H9 (cell line): ENCODE measurements at regions not wholly inside any gene's neighbourhood (a gene's known extent, or its start where the extent isn't known, plus 50 kb on each side); places are given as distances from the start of the nearest gene placed in this dataset.

ENCODE experiments used
- DNase-seq: peaks from one replicate; pipeline ENCODE4 v3.0.0-alpha.2; 2017
- H2AFZ ChIP-seq: one replicate; pipeline ENCODE4 v1.6.1; 2013; ENCODE audit warnings: mild to moderate bottlenecking, low read length, control low read depth, moderate library complexity
- H2AK5ac ChIP-seq: 2 replicates; pipeline ENCODE4 v1.6.1; 2013; ENCODE audit warnings: low read length, control low read depth, mixed read lengths; ENCODE audit not compliant: insufficient read length
- H2BK120ac ChIP-seq: one replicate; pipeline ENCODE4 v1.6.1; 2013; ENCODE audit warnings: low read depth, mild to moderate bottlenecking, low read length, control low read depth, inconsistent platforms; ENCODE audit not compliant: poor library complexity, severe bottlenecking
- H2BK12ac ChIP-seq: 2 replicates; pipeline ENCODE4 v1.6.1; 2013; ENCODE audit warnings: low read length, control low read depth, mixed read lengths, low read depth; ENCODE audit not compliant: insufficient read length
- H2BK15ac ChIP-seq: 2 replicates; pipeline ENCODE4 v1.6.1; 2013; ENCODE audit warnings: low read depth, low read length, control low read depth
- H2BK20ac ChIP-seq: one replicate; pipeline ENCODE4 v1.6.1; 2013; ENCODE audit warnings: low read depth, mild to moderate bottlenecking, low read length, control low read depth, inconsistent platforms; ENCODE audit not compliant: poor library complexity, severe bottlenecking
- H2BK5ac ChIP-seq: 2 replicates; pipeline ENCODE4 v1.6.1; 2013; ENCODE audit warnings: low read length, control low read depth, mixed read lengths; ENCODE audit not compliant: insufficient read length
- H3K14ac ChIP-seq: 2 replicates; pipeline ENCODE4 v1.6.1; 2013; ENCODE audit warnings: low read length, control low read depth; ENCODE audit not compliant: insufficient read depth
- H3K18ac ChIP-seq: 2 replicates; pipeline ENCODE4 v1.6.1; 2013; ENCODE audit warnings: low read depth, mild to moderate bottlenecking, mixed read lengths, low read length, control low read depth; ENCODE audit not compliant: insufficient read length
- H3K23ac ChIP-seq: 2 replicates; pipeline ENCODE4 v1.6.1; 2013; ENCODE audit warnings: low read length, control low read depth, mixed read lengths, low read depth; ENCODE audit not compliant: insufficient read length
- H3K23me2 ChIP-seq: 2 replicates; pipeline ENCODE4 v1.6.1; 2013; ENCODE audit warnings: low read depth, mild to moderate bottlenecking, mixed read lengths, low read length, control low read depth; ENCODE audit not compliant: insufficient read length, poor library complexity, severe bottlenecking
- H3K27ac ChIP-seq: 2 replicates; pipeline ENCODE4 v1.5.1; 2013; ENCODE audit warnings: low read length, control low read depth, mixed read lengths, low read depth; ENCODE audit not compliant: insufficient read length
- H3K27me3 ChIP-seq: 2 replicates; pipeline ENCODE4 v1.6.1; 2013; ENCODE audit warnings: low read length, control low read depth, inconsistent platforms; ENCODE audit not compliant: insufficient read depth
- H3K4ac ChIP-seq: 2 replicates; pipeline ENCODE4 v1.6.1; 2013; ENCODE audit warnings: low read depth, mild to moderate bottlenecking, control low read depth, inconsistent platforms, low read length, moderate library complexity
- H3K4me1 ChIP-seq: 2 replicates; pipeline ENCODE4 v1.6.1; 2013; ENCODE audit warnings: low read length, control low read depth, inconsistent platforms; ENCODE audit not compliant: insufficient read depth
- H3K4me2 ChIP-seq: 2 replicates; pipeline ENCODE4 v1.6.1; 2013; ENCODE audit warnings: low read length, control low read depth, mixed read lengths; ENCODE audit not compliant: insufficient read length, insufficient read depth
- H3K56ac ChIP-seq: 2 replicates; pipeline ENCODE4 v1.6.1; 2013; ENCODE audit warnings: low read depth, mild to moderate bottlenecking, mixed read lengths, low read length, control low read depth; ENCODE audit not compliant: insufficient read length
- H3K79me1 ChIP-seq: 2 replicates; pipeline ENCODE4 v1.6.1; 2013; ENCODE audit warnings: low read depth, mild to moderate bottlenecking, moderate library complexity, low read length, control low read depth, inconsistent platforms; ENCODE audit not compliant: insufficient read depth, poor library complexity, severe bottlenecking
- H3K79me2 ChIP-seq: 2 replicates; pipeline ENCODE4 v1.6.1; 2013; ENCODE audit warnings: low read length, control low read depth, inconsistent platforms; ENCODE audit not compliant: insufficient read depth
- H3K9ac ChIP-seq: 2 replicates; pipeline ENCODE4 v1.6.1; 2013; ENCODE audit warnings: low read length, control low read depth, mixed read lengths; ENCODE audit not compliant: insufficient read length; ENCODE audit errors: extremely low read depth
- H3K9me3 ChIP-seq: one replicate; pipeline ENCODE4 v1.6.1; 2013; ENCODE audit warnings: low read depth, low read length, inconsistent platforms; ENCODE audit not compliant: control insufficient read depth
- H3T11ph ChIP-seq: one replicate; pipeline ENCODE4 v1.6.1; 2013; ENCODE audit warnings: mild to moderate bottlenecking, low read length, control low read depth, inconsistent platforms
- H4K20me1 ChIP-seq: one replicate; pipeline ENCODE4 v1.6.1; 2013; ENCODE audit not compliant: control insufficient read depth, insufficient read length, insufficient read depth
- H4K5ac ChIP-seq: 2 replicates; pipeline ENCODE4 v1.6.1; 2013; ENCODE audit warnings: low read depth, mild to moderate bottlenecking, mixed read lengths, low read length, control low read depth; ENCODE audit not compliant: insufficient read length
- H4K8ac ChIP-seq: replicated peaks from 2 replicates; pipeline ENCODE4 v1.6.1; 2013; ENCODE audit warnings: low read length, control low read depth, mixed read lengths, low read depth; ENCODE audit not compliant: insufficient read length
- H4K91ac ChIP-seq: 2 replicates; pipeline ENCODE4 v1.6.1; 2013; ENCODE audit warnings: low read depth, mild to moderate bottlenecking, moderate library complexity, mixed read lengths, low read length, control low read depth; ENCODE audit not compliant: insufficient read length
- H3K27ac Mint-ChIP-seq, 3 experiments: 2 replicates in 2 of 3; 3 replicates in 1 of 3; pipeline ENCODE4 v1.8.0; 2020 to 2021; ENCODE audit warnings: mixed read lengths in 3 of 3, mild to moderate bottlenecking in 1 of 3, moderate library complexity in 1 of 3
- H3K27me3 Mint-ChIP-seq: 2 replicates; pipeline ENCODE4 v1.8.0; 2021; ENCODE audit warnings: low read depth, mild to moderate bottlenecking, moderate library complexity, mixed read lengths
- H3K36me3 Mint-ChIP-seq, 3 experiments: 2 replicates in 2 of 3; 3 replicates in 1 of 3; pipeline ENCODE4 v1.8.0; 2020 to 2021; ENCODE audit warnings: low read depth in 3 of 3, mixed read lengths in 3 of 3; ENCODE audit not compliant: insufficient read depth in 1 of 3
- H3K4me1 Mint-ChIP-seq, 2 experiments: 2 replicates each; pipeline ENCODE4 v1.8.0; 2020; ENCODE audit warnings: mixed read lengths in 2 of 2
- H3K4me3 Mint-ChIP-seq, 2 experiments: 2 replicates in 1 of 2; 3 replicates in 1 of 2; pipeline ENCODE4 v1.8.0; 2020 to 2021; ENCODE audit warnings: mild to moderate bottlenecking in 2 of 2, mixed read lengths in 2 of 2, moderate library complexity in 1 of 2
- H3K9me3 Mint-ChIP-seq, 2 experiments: 2 replicates in 1 of 2; 3 replicates in 1 of 2; pipeline ENCODE4 v1.8.0; 2020; ENCODE audit warnings: mild to moderate bottlenecking in 2 of 2, mixed read lengths in 2 of 2, moderate library complexity in 1 of 2
- WGBS: extraction: QIAGEN DNeasy Blood & Tissue Kit; methylation state at CpG from one replicate; pipeline ENCODE4 v1.1.7; 2013; ENCODE audit warnings: missing lambda C conversion rate, low lambda C conversion rate, mixed read lengths; ENCODE audit not compliant: insufficient read length; ENCODE audit errors: extremely low coverage; 5-methylcytosine and 5-hydroxymethylcytosine counted together
- TF ChIP-seq, protein P1 (sequence below): fragments of 200-600 bp; sonication (generic); conservative IDR thresholded peaks from 3 replicates; pipeline ENCODE4 v1.8.0; 2021; ENCODE audit warnings: antibody characterized with exemption, mild to moderate bottlenecking

DNA sequence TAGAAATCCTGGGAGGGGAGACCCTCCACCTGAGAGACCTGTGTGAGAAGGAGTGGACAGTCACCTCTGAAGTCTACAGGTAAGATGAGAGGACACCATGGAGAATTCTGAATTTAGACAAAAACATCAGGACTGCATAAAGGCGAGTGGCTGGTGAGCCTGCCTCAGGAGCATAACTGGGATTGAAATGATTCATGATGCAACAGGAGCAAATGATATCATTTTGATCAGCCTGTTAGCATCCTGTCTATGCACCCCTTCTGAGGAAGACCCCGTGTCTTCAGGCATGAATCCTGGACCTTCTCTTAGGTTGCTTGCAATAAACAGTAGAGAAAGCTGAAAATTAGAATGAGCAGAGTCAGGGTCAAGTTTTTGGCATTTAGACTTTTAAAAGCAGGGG is 245.8 kb downstream of the ETAA1 start:
- Histone ChIP-seq H2AFZ (no peak overlapping the region), H2BK120ac (no peak overlapping the region), H3K4ac (no peak overlapping the region), H3K4me1 (no peaks in the 10 kb centered on the region), H3K23ac (no peak overlapping the region), H3K4me2 (no peak overlapping the region), H4K20me1 (no peaks in the 10 kb centered on the region), H4K91ac (no peak overlapping the region), H2BK12ac (no peak overlapping the region), H3T11ph (no peak overlapping the region), H3K27ac (no peak overlapping the region), H2BK15ac (no peak overlapping the region), H3K9me3 (no peaks in the 10 kb centered on the region), H4K5ac (no peak overlapping the region), H3K14ac (no peak overlapping the region), H3K79me2 (no peaks in the 10 kb centered on the region), H3K9ac (no peak overlapping the region), H4K8ac (no peak overlapping the region), H3K27me3 (no peaks in the 10 kb centered on the region), H3K56ac (no peak overlapping the region), H2BK5ac (no peak overlapping the region), H3K79me1 (no peaks in the 10 kb centered on the region), H3K18ac (no peak overlapping the region), H2AK5ac (no peak overlapping the region), H3K23me2 (no peaks in the 10 kb centered on the region), H2BK20ac (no peak overlapping the region)
- no peak overlapping the region for H3K27ac Mint-ChIP-seq
- peaks cover 3% of the 10 kb centered on the region for H3K27me3 Mint-ChIP-seq
- no CpG with 5 or more reads among the region's 2 CpGs for WGBS
- DNase-seq: no peak
- no peak overlapping the region for H3K4me3 Mint-ChIP-seq
- TF ChIP-seq, protein P1, sequence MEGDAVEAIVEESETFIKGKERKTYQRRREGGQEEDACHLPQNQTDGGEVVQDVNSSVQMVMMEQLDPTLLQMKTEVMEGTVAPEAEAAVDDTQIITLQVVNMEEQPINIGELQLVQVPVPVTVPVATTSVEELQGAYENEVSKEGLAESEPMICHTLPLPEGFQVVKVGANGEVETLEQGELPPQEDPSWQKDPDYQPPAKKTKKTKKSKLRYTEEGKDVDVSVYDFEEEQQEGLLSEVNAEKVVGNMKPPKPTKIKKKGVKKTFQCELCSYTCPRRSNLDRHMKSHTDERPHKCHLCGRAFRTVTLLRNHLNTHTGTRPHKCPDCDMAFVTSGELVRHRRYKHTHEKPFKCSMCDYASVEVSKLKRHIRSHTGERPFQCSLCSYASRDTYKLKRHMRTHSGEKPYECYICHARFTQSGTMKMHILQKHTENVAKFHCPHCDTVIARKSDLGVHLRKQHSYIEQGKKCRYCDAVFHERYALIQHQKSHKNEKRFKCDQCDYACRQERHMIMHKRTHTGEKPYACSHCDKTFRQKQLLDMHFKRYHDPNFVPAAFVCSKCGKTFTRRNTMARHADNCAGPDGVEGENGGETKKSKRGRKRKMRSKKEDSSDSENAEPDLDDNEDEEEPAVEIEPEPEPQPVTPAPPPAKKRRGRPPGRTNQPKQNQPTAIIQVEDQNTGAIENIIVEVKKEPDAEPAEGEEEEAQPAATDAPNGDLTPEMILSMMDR: no peak
- peaks cover 0 to 4% of the 10 kb centered on the region in 2 experiments; a peak in 1 of 5 replicates for H3K9me3 Mint-ChIP-seq
- H3K36me3 Mint-ChIP-seq: peaks cover 0 to 5% (median 0%) of the 10 kb centered on the region in 3 experiments; a peak in 1 of 7 replicates
- H3K4me1 Mint-ChIP-seq: no peaks in the 10 kb centered on the region
